CD14-positive monocyte (primary cell): ENCODE measurements at regions not wholly inside any gene's neighbourhood (a gene's known extent, or its start where the extent isn't known, plus 50 kb on each side); places are given as distances from the start of the nearest gene placed in this dataset.

Experiments
- DNase-seq, 3 donors: peaks; one replicate each; pipeline ENCODE4 v3.0.0-alpha.2; 2011 to 2022
- H2AFZ ChIP-seq: 2 replicates; pipeline ENCODE4 v1.6.0; 2012; ENCODE audit warnings: mild to moderate bottlenecking, low read depth, low read length, inconsistent platforms; ENCODE audit not compliant: insufficient read depth, poor library complexity, severe bottlenecking
- H3K27ac ChIP-seq, 2 donors: 1 replicate in 1 of 2; 2 replicates in 1 of 2; pipeline ENCODE4 v1.5.1; 2012 to 2013; ENCODE audit warnings: low read length in 2 of 2, control low read depth in 1 of 2, inconsistent platforms in 1 of 2, low read depth in 1 of 2, mild to moderate bottlenecking in 1 of 2
- H3K27me3 ChIP-seq, 2 donors: one replicate each; pipeline versions ENCODE4 v1.6.0 to v1.6.1; 2011 to 2013; ENCODE audit warnings: low read length in 2 of 2; ENCODE audit not compliant: control insufficient read depth in 2 of 2, insufficient read depth in 2 of 2
- H3K36me3 ChIP-seq, 2 donors: replicated peaks in 1 of 2; 1 replicate in 1 of 2; 2 replicates in 1 of 2; pipeline versions ENCODE4 v1.5.1 to v1.6.1; 2012 to 2013; ENCODE audit warnings: low read length in 2 of 2, control low read depth in 1 of 2, inconsistent platforms in 1 of 2, mild to moderate bottlenecking in 1 of 2; ENCODE audit not compliant: insufficient read depth in 2 of 2, control insufficient read depth in 1 of 2
- H3K4me1 ChIP-seq, 2 donors: 1 replicate in 1 of 2; 2 replicates in 1 of 2; pipeline versions ENCODE4 v1.5.1 to v1.6.1; 2012 to 2013; ENCODE audit warnings: low read length in 2 of 2, control low read depth in 1 of 2, inconsistent platforms in 1 of 2, mild to moderate bottlenecking in 1 of 2, moderate library complexity in 1 of 2; ENCODE audit not compliant: insufficient read depth in 2 of 2, control insufficient read depth in 1 of 2
- H3K4me2 ChIP-seq: replicated peaks from 2 replicates; pipeline ENCODE3; 2012; ENCODE audit warnings: low read length, moderate library complexity, mild to moderate bottlenecking; ENCODE audit not compliant: poor library complexity, severe bottlenecking; ENCODE audit errors: extremely low read depth
- H3K4me3 ChIP-seq, 3 experiments: fragments of 200-600 bp in 1 of 3; sonication (generic) in 1 of 3; replicated peaks in 1 of 3; 1 replicate in 2 of 3; 2 replicates in 1 of 3; pipeline ENCODE4 v1.5.1; 2011 to 2013; ENCODE audit warnings: low read length in 3 of 3, mild to moderate bottlenecking in 3 of 3, control low read depth in 2 of 3, low read depth in 2 of 3, inconsistent platforms in 1 of 3, moderate library complexity in 1 of 3
- H3K79me2 ChIP-seq: 2 replicates; pipeline ENCODE4 v1.6.0; 2012; ENCODE audit warnings: mild to moderate bottlenecking, control low read depth, inconsistent platforms, low read length, moderate library complexity; ENCODE audit not compliant: insufficient read depth
- H3K9ac ChIP-seq: 2 replicates; pipeline ENCODE4 v1.6.0; 2017; ENCODE audit warnings: low read length, mild to moderate bottlenecking; ENCODE audit not compliant: insufficient read depth, poor library complexity, severe bottlenecking
- H3K9me3 ChIP-seq, 2 donors: replicated peaks in 1 of 2; 1 replicate in 1 of 2; 2 replicates in 1 of 2; pipeline versions ENCODE4 v1.5.1 to v1.6.1; 2012 to 2013; ENCODE audit warnings: low read length in 2 of 2, control low read depth in 1 of 2; ENCODE audit not compliant: control insufficient read depth in 1 of 2, insufficient read depth in 1 of 2
- H4K20me1 ChIP-seq: 2 replicates; pipeline ENCODE4 v1.6.0; 2012; ENCODE audit warnings: mild to moderate bottlenecking, low read length, control low read depth, moderate library complexity; ENCODE audit not compliant: insufficient read depth
- H3K27ac Mint-ChIP-seq, 7 donors: one replicate each; pipeline ENCODE4 v1.8.0; 2020; ENCODE audit warnings: mild to moderate bottlenecking in 7 of 7, mixed read lengths in 7 of 7, moderate library complexity in 6 of 7, inconsistent platforms in 2 of 7
- H3K27me3 Mint-ChIP-seq, 3 donors: one replicate each; pipeline ENCODE4 v1.8.0; 2021 to 2022; ENCODE audit warnings: low read depth in 3 of 3, mild to moderate bottlenecking in 3 of 3, mixed read lengths in 3 of 3, moderate library complexity in 3 of 3, inconsistent platforms in 1 of 3
- H3K36me3 Mint-ChIP-seq, 2 donors: one replicate each; pipeline ENCODE4 v1.8.0; 2020; ENCODE audit warnings: mixed read lengths in 2 of 2, inconsistent platforms in 1 of 2, mild to moderate bottlenecking in 1 of 2
- H3K4me1 Mint-ChIP-seq: one replicate; pipeline ENCODE4 v1.8.0; 2020; ENCODE audit warnings: mild to moderate bottlenecking, mixed read lengths
- H3K4me3 Mint-ChIP-seq, 2 donors: one replicate each; pipeline ENCODE4 v1.8.0; 2020; ENCODE audit warnings: mild to moderate bottlenecking in 2 of 2, mixed read lengths in 2 of 2, moderate library complexity in 1 of 2
- H3K9me3 Mint-ChIP-seq, 7 donors: one replicate each; pipeline ENCODE4 v1.8.0; 2020 to 2022; ENCODE audit warnings: mixed read lengths in 7 of 7, mild to moderate bottlenecking in 6 of 7, moderate library complexity in 6 of 7, inconsistent platforms in 2 of 7
- CTCF ChIP-seq: fragments of 200-600 bp; IDR thresholded peaks from one replicate; pipeline ENCODE4 v1.8.0; 2022; ENCODE audit warnings: antibody characterized with exemption, mild to moderate bottlenecking
- WGBS: methylation state at CpG from one replicate; pipeline ENCODE4 v1.1.5; 2013; ENCODE audit warnings: missing lambda C conversion rate; ENCODE audit not compliant: insufficient coverage; 5-methylcytosine and 5-hydroxymethylcytosine counted together
- intact Hi-C, 2 donors: fragments of 100-400 bp; cut with micrococcal nuclease; formaldehyde crosslinking; loops; one replicate each; pipeline versions ENCODE4 v1.15.0 to v1.15.1; 2023

DNA sequence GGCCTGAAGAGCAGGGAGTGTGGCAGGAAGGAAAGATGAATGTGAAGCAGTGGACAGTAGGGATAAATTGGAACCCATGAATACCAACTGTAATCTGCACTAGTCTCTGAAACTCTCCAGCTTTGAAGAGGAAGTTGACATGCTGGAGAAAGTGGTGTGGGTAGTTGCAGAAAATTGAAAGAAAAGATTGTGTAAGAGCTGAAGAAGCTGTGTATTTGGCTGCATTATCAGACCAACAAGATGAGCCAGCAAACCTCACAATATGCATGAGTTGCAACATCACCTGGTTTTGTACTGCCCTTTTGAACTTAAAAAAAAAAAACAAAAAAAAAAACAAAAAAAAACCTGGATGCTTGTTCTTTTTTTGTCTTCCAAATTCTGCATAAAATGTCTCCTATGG, 921.9 kb upstream of the EYS start:
- intact Hi-C loops = no loop called here
- DNase-seq = peak; percentile 21 to 50 (median 40)
- Mint-ChIP-seq H3K36me3 (no peaks in the 10 kb centered on the region), H3K9me3 (peaks cover 0 to 9% (median 4%) of the 10 kb centered on the region in 7 donors), H3K4me3 (peak overlapping the region in 1 of 2 donors; percentile 49), H3K27me3 (no peaks in the 10 kb centered on the region), H3K4me1 (peaks cover 11% of the 10 kb centered on the region), H3K27ac (peak overlapping the region in 6 of 7 donors; percentile 5 to 64 (median 36))
- no peaks in the 10 kb centered on the region for H4K20me1 ChIP-seq
- no peak overlapping the region for H2AFZ ChIP-seq
- no peak overlapping the region for H3K4me3 ChIP-seq
- no peaks in the 10 kb centered on the region for H3K36me3 ChIP-seq
- H3K4me1 ChIP-seq = peaks cover 14 to 18% of the 10 kb centered on the region in 2 donors
- no peaks in the 10 kb centered on the region for H3K27me3 ChIP-seq
- peak overlapping the region; percentile 32 for H3K4me2 ChIP-seq
- TF ChIP-seq CTCF = no peak
- H3K27ac ChIP-seq = peak overlapping the region in 1 of 2 donors; percentile 45
- H3K79me2 ChIP-seq = no peaks in the 10 kb centered on the region
- H3K9ac ChIP-seq = no peak overlapping the region
- H3K9me3 ChIP-seq = no peaks in the 10 kb centered on the region

DNA sequence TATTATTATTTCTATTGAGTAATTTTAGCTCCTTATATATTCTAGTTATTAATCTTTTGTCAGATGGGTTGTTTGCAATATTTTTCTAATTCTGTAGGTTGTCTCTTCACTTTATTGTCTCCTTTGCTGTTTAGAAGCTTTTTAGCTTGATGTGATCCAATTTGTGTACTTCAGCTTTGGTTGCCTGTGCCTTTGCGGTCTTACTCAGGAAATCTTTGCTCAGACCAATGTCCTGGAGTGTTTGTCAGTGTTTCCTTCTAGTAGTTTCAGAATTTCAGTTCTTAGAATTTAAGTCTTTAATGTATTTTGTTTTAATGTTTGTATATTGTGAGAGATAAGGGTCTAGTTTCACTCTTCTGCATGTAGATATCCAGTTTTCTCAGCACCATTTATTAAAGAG, 916.0 kb upstream of the EYS start:
- Histone ChIP-seq H4K20me1 (no peaks in the 10 kb centered on the region), H3K9ac (no peak overlapping the region), H3K4me2 (no peak overlapping the region), H3K27ac (no peak overlapping the region), H3K79me2 (no peaks in the 10 kb centered on the region), H3K4me1 (peaks cover 6 to 10% of the 10 kb centered on the region in 2 donors), H3K27me3 (no peaks in the 10 kb centered on the region), H2AFZ (no peak overlapping the region), H3K36me3 (no peaks in the 10 kb centered on the region), H3K4me3 (no peak overlapping the region), H3K9me3 (no peaks in the 10 kb centered on the region)
- intact Hi-C loops = no loop called here
- H3K9me3 Mint-ChIP-seq = peaks cover 0 to 3% (median 0%) of the 10 kb centered on the region in 7 donors
- H3K27me3 Mint-ChIP-seq = no peaks in the 10 kb centered on the region
- peaks cover 12% of the 10 kb centered on the region for H3K4me1 Mint-ChIP-seq
- DNase-seq = no peak
- TF ChIP-seq CTCF = no peak
- no peak overlapping the region for H3K27ac Mint-ChIP-seq
- no peaks in the 10 kb centered on the region for H3K36me3 Mint-ChIP-seq
- no CpG with 5 or more reads among the region's 1 CpG for WGBS
- H3K4me3 Mint-ChIP-seq = no peak overlapping the region
